IMR-90 (cell line): ENCODE measurements at regions not wholly inside any gene's neighbourhood (a gene's known extent, or its start where the extent isn't known, plus 50 kb on each side); places are given as distances from the start of the nearest gene placed in this dataset.

ENCODE experiments used
- CEBPB ChIP-seq: IDR thresholded peaks from 2 replicates; pipeline ENCODE4 v1.6.1; 2012; ENCODE audit warnings: low read depth, low read length, improper control_type of control experiment
- CTCF ChIP-seq: conservative IDR thresholded peaks from 2 replicates; pipeline ENCODE4 v1.5.1; 2012; ENCODE audit warnings: mild to moderate bottlenecking, low read depth, low read length, improper control_type of control experiment
- MAZ ChIP-seq: IDR thresholded peaks from 2 replicates; pipeline ENCODE4 v1.6.1; 2012; ENCODE audit warnings: low read depth, mild to moderate bottlenecking, low read length, improper control_type of control experiment, moderate library complexity, borderline replicate concordance
- MXI1 ChIP-seq: IDR thresholded peaks from 2 replicates; pipeline ENCODE4 v1.6.1; 2012; ENCODE audit warnings: low read depth, mild to moderate bottlenecking, low read length, moderate library complexity, borderline replicate concordance
- POLR2A ChIP-seq: IDR thresholded peaks from 2 replicates; pipeline ENCODE4 v1.6.1; 2012; ENCODE audit warnings: mild to moderate bottlenecking, low read depth, low read length
- RAD21 ChIP-seq: IDR thresholded peaks from 2 replicates; pipeline ENCODE4 v1.6.1; 2012; ENCODE audit warnings: low read length, improper control_type of control experiment
- RCOR1 ChIP-seq: IDR thresholded peaks from 2 replicates; pipeline ENCODE4 v1.6.1; 2012; ENCODE audit warnings: mild to moderate bottlenecking, low read length, improper control_type of control experiment; ENCODE audit not compliant: insufficient replicate concordance
- RFX5 ChIP-seq: IDR thresholded peaks from 2 replicates; pipeline ENCODE4 v1.8.0; 2012; ENCODE audit warnings: low read depth, mild to moderate bottlenecking, low read length, moderate library complexity
- SMC3 ChIP-seq: fragments of 150-350 bp; IDR thresholded peaks from 2 replicates; pipeline ENCODE4 v1.6.1; 2016; ENCODE audit warnings: low read depth, mild to moderate bottlenecking, antibody characterized with exemption, low read length, moderate library complexity

- no peak for TF ChIP-seq POLR2A
- TF ChIP-seq CTCF: no peak
- TF ChIP-seq RAD21: no peak
- TF ChIP-seq CEBPB: no peak
- no peak for TF ChIP-seq SMC3
- TF ChIP-seq MXI1: no peak
- no peak for TF ChIP-seq MAZ
- no peak for TF ChIP-seq RCOR1
- no peak for TF ChIP-seq RFX5
Measured at GRCh38 chr3:106191913-106192312, 323.1 kb upstream of the CBLB start.
